Middle frontal gyrus (tissue), 1 donor: ENCODE measurements at regions not wholly inside any gene's neighbourhood (a gene's known extent, or its start where the extent isn't known, plus 50 kb on each side); places are given as distances from the start of the nearest gene placed in this dataset.
"Not testable (repeated sequence)": the region's sequence is repeated elsewhere in the genome, so short reads cannot be mapped to it uniquely, and the experiment has no call there.

ENCODE experiments used
- DNase-seq: peaks from one replicate; pipeline ENCODE4 v3.0.0-alpha.2; 2015; ENCODE audit warnings: low spot score; ENCODE audit errors: extremely low spot score

DNA sequence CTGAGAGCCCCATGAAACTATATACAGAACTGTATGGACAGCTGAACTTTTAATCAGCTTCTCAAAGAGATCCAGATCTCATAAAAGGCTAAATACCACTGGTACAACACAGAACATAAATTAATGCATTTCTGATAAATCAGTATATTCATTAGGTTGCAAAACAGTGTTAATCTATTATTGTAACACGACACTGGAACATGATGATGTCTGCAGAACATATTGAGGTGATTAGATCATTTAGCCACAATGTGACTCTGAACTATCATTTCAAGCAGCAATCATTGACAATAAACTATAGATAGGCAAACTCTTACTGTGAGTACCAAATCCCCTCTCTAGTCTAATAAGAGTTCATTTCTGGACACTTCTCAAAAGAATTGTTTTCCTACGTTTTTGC lies 50.3 kb downstream of the GASK1B start:
- no peak for DNase-seq

DNA sequence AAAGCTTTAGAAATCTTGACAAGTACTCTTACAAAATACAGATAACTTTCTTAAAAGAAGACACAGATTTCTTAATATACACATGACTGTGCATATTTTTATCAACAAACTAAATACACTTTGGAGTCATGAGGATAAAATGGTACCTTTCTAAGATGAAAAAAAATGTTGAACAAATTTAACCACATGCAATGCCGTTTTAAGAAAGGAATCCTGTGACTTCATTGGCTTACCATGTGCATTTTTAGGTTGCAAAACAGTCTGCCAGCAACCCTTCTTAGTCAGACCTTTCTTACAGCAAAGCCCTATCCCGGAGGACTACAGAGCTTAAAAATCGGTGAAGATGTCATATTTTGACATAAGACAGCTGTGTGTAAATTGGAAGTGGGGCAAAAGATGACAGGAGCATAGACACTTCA lies 51.7 kb downstream of the GASK1B start:
- DNase-seq, result no peak

DNA sequence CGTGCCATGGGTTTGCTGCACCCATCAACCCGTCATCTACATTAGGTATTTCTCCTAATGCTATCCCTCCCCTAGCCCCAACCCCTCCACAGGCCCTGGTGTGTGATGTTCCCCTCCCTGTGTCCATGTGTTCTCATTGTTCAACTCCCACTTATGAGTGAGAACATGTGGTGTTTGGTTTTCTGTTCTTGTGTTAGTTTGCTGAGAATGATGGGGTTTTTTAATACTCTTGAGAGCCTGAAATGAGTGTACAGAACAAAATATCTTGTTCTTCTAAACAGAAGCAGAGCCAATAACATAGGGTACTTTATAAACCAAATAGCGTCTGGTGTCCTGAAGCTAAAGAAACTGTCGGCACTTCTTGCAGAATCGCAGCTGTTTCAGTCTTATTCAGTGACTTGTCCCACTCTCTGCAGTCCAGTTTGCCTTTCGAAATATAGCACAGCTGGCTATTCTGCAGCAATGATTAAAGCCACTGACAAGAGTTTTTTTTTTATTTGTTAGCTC lies 52.1 kb downstream of the GASK1B start:
- not testable (repeated sequence) for DNase-seq

DNA sequence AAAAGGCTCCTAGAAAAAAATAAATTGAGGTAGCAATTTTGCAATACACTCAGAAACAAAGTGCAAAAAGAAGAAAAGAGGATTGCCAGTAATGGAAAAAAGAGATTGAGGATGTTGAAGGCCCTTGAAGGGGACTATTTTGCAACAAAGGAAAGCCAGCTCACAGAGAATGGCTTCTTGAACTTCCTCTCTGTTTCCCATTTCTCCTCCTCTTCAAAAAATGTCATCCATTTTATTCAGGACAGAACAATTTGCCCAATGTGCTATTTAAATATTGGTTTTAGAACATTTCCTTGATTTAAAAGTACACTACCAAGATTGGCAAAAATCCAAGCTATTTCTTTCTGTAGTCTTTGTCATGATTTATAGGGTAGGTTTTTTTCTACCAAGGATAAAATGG lies 60.2 kb downstream of the GASK1B start:
- DNase-seq, result no peak

DNA sequence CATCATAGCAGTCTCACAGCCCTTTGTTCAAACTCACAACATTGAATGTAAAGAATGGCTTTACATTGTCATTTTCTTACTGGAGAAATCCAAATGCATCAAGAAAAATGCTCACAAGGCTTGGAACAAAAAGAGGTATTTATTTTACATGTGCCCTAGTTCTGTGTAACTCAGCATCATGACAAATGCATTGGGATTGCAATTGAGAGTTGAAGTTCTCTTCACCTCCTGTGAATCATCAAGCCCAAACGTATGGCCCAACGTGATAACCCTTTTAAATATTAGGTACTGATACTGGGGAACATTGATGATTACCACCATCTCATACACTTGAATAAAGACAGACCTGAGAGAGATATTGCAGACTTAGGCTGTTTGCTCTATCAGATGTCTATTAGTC lies 61.6 kb downstream of the GASK1B start:
- DNase-seq, result no peak

DNA sequence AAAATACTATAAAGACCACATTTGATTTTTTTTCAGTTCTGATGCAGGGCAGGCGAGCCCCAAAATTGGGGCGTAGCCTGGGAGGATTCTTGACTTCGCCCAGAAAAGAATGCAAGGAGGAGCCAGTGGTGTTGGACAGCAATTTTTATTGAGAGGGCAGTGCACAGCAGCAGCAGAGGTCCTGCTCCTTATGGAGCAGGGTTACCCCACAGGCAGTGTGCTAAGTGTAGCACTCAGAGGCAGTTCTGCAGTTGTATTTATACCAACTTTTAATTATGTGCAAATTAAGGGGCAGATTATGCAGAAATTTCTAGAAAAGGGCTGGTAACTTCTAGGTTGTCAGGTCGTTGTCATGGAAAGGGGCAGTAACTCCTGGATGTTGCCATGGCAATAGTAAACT lies 69.9 kb downstream of the GASK1B start:
- DNase-seq, result no peak

DNA sequence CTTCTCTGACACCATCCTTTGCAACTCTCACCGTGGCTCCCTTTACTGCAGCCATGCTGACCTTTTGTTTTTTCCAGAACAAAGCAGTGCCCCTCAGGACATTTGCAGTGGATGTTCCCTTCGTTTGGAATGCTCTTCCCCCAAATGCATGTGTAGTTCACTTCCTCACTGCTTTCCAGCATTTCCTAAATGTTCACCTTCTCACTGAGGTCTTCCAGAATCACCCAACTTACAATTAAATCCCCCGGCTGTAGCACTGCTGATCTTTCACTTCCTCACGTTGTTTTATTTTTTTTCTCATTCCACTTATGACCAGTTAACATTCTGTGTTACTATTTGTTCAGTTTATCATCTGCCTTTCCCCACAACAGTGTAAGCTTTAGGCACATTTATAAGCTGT lies 73.1 kb downstream of the GASK1B start:
- DNase-seq, result no peak

DNA sequence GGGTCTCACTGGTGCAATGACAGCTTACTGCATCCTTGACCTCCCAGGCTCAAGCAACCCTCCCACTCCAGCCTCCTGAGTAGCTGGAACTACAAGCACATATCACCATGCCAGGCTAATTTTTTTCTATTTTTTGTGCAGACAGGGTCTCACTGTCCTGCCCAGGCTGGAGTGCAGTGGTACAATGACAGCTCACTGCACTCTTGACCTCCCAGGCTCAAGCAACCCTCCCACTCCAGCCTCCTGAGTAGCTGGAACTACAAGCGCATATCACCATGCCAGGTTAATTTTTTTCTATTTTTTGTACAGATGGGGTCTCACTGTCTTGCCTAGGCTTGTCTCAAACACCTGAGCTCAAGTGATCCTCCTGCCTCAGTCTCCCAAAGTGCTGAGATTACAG lies 74.0 kb downstream of the GASK1B start:
- DNase-seq, result no peak

DNA sequence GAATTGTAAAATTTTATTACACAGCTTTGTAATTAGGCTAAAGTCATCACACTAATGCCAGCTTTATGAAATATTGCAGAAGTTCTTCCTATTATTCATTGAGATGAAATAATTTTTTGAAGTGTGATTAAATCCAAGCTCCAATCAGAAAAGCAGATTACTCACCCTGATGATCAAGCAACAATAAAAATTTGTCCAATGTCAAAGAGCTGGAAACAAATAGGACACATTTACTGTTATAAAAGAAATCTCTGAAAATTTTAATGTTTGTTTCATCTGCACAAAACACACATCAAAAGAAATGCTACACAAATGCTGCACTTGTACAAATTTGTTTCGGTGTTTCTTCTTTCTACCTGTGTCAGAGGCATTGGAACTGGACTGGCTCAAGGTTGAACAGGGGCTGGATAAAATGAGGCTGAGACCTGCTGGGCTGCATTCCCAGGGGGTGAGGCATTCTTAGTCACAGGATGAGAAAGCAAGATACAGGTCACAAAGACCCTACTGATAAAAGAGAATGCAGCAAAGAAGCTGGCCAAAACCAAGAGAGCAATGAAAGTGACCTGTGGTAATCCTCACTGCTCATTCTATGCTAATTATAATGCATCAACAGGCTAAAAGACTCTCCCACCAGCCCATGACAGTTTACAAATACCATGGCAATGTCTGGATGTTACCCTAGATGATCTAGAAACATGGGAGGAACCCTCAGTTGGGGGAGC lies 78.3 kb downstream of the GASK1B start:
- DNase-seq, result no peak

DNA sequence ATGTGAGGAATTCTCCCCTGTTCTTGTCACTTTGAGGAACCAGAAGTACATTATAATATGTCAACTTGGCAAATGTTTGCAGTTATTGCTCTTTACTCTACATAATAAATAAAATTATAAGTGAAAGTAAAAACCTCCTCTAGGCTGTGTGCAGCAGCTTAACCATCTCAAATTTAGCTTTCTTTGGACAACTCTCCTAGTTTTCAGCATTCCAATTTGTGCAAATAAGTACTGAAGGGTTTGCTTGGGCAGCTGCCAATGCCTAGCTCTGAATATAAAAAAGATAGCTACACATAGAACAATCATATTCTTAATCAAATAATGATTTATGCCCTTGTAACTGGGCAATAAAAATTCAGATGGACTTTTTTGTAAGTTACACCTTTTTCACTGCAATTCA lies 82.5 kb downstream of the GASK1B start:
- DNase-seq, result no peak

DNA sequence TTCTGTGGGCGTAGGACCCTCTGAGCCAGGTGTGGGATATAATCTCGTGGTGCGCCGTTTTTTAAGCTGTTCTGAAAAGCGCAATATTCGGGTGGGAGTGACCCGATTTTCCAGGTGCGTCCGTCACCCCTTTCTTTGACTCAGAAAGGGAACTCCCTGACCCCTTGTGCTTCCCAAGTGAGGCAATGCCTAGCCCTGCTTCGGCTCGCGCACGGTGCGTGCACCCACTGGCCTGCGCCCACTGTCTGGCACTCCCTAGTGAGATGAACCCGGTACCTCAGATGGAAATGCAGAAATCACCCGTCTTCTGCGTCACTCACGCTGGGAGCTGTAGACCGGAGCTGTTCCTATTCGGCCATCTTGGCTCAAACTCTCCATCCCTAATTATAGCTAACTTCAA lies 82.9 kb downstream of the GASK1B start:
- DNase-seq, result not testable (repeated sequence)

DNA sequence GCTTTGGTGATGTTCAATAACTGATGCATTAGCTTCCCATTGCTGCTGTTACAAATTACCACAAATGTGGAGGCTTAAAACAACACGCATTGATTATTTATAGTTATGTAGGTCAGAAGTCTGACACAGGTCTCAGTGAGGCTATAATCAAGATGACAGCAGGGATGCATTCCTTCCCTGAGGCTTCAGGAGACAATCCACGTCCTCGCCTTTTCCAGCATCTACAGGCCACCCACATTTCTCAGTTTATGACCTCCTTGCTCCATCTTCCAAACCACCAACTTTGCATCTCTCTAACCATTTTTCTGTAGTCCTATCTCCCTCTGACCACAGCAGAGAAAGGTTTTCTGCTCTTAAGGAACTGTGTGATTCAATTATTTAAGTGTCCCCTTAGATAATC lies 92.5 kb downstream of the GASK1B start:
- no peak for DNase-seq

DNA sequence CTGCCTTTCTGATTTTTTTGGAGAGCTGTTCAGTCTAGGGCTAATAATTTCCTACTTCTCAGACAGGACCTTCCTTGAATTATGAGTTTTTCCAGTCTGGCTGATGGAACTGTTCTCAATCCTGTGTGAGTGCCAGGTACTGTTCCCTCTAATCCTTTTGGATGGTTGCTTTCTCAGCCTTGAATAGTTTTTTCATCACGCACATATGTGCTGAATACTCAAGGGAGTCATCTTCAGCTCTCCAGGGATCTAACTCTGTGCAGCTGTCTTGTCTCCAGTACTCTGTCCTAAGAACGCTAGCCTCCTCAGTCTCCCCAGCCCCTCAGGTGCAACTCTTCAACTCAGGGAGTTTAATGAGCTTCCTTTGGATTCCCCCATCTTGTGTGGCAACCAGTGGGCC lies 93.2 kb downstream of the GASK1B start:
- no peak for DNase-seq

DNA sequence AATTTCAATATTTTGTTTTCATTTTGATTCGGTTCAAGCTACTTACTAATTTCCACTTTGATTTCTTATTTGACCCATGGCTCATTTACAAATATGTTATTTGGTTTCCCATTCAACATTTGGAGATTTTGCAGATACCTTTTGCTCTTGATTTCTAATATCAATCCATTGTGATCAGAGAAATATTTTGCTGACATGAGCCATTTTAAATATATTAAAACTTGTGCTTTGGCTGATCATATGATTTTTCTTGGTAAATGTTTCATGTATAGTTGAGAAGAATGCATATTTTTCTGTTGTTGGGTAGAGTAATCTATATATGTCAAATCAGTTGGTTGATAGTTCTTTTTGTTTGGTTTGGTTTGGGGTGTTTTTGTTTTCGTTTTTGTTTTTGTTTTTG lies 95.0 kb downstream of the GASK1B start:
- DNase-seq, result no peak

DNA sequence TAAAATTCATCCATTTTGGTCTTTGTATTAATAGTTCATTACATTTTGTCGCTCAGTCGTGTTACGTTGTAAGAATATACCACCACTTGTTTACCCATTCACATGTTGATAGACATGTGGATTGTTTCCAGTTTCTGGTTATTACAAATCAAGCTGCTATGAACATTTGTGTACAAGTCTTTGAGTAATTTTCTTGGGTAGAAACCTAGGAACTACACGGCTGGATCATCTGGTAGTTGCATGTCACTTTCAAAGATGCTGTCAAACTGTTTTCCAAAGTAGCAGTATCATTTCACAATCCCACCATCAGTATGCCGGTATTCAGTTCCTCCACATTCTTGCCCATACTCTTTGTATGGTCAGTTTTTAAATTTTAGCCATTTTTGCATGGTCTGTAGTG lies 98.0 kb downstream of the GASK1B start:
- DNase-seq, result no peak

DNA sequence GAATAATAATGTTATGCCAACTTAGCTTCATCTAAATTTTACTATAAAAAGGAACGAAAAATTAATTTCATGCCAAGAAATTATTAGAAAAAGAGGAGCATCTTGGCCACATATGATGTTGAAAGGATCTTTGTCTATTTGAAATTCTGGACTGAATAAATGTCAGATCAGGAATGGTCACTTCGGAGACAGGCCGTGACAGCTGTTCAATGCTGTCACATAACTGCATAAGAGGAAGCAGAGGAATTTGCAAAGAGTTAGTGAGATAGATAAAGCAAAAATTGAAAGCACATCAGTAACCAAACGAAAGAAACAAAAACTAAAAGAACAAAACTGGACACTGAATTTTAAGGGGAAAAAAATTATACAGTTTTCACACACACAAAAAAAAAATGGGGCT lies 100.9 kb downstream of the GASK1B start:
- DNase-seq, result no peak

DNA sequence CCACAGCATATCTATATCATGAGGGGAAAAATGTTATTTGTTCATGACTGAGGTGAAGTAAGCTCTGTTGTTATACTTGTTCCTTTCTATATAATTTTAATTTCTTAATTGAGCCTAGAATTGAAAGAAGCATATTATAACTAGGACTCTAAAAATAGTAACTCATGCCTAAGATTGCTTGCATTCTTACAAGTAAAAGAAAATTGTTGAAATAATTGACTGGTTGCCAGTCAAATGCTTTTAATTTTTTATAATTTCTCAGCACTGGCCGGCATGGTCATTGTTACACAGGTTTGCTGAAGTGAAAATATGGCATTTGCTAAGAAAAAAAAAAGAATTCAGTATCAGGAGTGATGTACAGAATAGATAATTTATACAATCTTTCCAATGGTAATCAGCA lies 104.8 kb downstream of the GASK1B start:
- no peak for DNase-seq

DNA sequence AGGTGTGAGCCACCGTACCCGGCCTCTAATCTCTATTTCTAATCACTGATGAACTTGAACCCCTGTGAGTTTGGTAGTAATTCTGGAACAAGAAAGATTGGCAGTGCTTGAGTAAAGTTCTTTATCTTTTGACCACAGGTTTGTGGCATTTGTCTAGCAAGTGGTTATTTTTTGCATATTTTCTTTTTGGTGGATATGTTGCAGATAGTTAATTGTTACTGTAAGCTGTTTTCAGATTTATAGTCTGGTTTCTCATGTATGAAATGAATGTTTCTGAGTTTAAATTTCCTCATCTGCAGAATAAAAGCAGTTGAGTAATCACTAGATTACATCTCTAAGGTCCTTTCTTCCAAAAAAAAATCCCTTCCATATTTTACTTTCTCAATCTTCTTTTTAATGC lies 105.2 kb downstream of the GASK1B start:
- no peak for DNase-seq

DNA sequence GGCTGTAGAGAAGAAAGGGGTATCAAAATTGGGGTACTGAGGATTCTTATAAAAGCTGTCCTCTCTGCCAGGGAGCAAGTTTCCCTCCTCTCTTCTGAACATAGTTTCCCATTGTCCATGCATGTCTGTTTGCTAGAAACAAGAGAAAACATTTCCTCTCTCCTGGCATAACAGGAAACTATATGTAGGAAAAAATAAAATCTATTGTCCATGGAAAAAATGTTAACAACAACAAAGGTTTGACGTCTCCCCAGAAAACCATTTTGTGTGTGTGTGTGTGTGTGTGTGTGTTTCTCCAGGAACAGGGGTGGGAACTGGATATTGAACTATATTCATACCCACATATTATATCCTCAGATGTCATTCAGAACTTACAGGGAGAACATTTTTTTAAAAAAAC lies 107.2 kb downstream of the GASK1B start:
- no peak for DNase-seq

DNA sequence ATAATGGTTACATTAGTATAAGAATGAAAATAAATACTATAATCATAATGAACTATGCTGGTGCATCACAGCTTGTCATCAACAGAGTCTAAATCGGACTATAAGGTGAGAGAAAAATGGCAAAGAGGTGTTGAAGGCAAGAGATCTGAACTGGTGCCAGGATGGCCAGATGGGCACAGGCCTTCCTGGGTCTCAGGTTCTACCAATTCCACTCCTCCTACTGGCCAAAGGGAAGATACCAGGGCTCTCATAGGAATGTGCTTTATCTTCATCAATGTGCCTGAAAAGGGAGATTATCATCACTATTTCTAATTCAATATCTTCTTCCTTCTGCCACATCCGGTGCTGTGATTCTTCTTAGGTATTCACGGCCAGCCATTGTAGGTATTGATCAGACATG lies 107.6 kb downstream of the GASK1B start:
- DNase-seq, result no peak

DNA sequence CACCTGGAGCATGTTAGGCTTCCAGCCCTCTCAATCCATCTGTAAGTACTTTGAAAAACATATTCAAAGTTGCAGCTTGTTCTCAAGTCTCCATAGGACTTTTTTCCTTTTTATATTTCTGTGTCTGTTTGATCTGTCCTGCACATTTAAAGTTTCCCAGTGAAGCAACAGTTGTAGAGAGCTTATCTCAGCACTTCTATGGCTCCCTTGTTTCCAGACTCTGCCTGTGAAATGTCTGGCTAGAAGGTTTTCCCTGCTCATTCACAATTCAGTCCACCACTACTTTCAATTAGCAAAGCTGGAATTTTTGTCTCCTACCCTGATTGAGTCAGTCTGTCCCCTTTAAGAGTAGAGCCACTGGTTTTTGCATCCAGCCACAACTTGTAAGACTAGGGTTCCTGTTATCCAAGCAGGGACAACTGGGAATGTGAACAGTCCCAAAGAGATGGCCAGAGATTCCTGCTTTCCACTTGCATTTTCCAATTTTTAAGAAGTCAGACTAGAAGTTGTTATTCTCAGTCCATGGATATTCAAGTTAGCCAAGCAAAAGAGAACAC lies 116.1 kb downstream of the GASK1B start:
- no peak for DNase-seq

DNA sequence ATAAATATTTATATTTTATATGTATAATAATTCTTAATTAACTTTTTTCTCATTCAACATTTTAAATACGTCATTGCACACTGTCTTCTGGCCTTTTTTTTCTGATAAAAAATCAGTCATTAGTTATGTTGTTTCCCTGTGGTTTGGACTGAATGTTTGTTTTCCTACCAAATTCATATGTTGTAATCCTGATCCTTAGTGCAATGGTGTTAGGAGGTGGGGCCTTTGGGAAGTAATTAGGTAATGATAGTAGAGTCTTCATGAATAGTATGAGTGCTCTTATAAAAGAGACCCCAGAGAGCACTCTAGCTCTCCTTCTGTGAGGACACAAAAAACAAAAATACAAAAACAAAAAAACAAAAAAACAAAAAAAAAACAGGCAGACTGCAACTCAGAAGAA lies 117.2 kb downstream of the GASK1B start:
- no peak for DNase-seq

DNA sequence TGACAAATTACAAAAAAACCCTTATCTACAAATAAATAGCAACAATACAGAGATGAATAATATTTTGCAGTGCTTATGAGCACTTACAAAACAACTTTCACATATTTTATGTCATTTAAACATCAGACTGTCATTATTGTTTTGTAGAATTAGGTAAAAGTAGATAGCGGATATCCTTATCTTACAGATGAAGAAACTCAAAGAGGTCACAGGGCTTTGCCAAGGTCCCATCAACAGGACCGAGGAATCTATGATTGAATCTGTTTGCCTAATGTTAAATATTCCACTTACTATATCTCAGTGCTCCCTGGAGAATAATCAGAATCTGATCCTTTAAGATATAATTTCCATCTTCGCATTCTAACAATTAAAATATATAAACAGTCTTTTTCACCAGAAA lies 119.0 kb downstream of the GASK1B start:
- no peak for DNase-seq
